ENCODE measurements at regions not wholly inside any gene's neighbourhood (a gene's known extent, or its start where the extent isn't known, plus 50 kb on each side); places are given as distances from the start of the nearest gene placed in this dataset.

DNA sequence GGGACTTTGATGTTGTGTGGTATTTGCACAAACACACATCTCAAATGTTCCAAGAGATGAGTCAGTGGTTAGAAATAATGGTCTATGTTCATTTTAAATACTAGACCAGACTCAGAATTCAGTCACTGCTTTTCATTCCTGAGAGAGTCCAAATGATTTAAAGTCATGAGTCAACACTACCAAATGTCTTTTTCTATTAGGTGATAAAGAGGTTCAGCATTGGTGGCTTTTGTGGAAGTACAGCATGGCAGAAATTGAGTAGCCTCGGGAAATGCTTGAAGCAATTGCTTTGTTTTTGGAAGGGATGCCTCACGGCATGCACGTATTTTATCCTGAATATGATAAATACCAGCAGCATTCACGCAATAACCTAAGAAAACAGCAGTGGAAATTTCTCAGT is 115.7 kb downstream of the DIO2 start:
- no peaks in the 10 kb centered on the region for H3K4me1 ChIP-seq (ENCODE audit: control insufficient read depth, extremely low read depth, insufficient read depth, low read length)
- no peak overlapping the region for H3K9ac ChIP-seq (ENCODE audit: insufficient read depth, low read length)
- no peaks in the 10 kb centered on the region for H4K20me1 ChIP-seq (ENCODE audit: control insufficient read depth, extremely low read depth, insufficient read depth, low read length)
- H3K4me3 ChIP-seq (replicated peaks in 1 of 4; ENCODE audit: control extremely low read depth in 1 of 4, insufficient read depth in 1 of 4, low read depth in 3 of 4, low read length in 4 of 4), result no peak overlapping the region
- H3K27me3 ChIP-seq (ENCODE audit: control insufficient read depth, insufficient read depth, low read length), result no peaks in the 10 kb centered on the region
- TF ChIP-seq, protein P1, sequence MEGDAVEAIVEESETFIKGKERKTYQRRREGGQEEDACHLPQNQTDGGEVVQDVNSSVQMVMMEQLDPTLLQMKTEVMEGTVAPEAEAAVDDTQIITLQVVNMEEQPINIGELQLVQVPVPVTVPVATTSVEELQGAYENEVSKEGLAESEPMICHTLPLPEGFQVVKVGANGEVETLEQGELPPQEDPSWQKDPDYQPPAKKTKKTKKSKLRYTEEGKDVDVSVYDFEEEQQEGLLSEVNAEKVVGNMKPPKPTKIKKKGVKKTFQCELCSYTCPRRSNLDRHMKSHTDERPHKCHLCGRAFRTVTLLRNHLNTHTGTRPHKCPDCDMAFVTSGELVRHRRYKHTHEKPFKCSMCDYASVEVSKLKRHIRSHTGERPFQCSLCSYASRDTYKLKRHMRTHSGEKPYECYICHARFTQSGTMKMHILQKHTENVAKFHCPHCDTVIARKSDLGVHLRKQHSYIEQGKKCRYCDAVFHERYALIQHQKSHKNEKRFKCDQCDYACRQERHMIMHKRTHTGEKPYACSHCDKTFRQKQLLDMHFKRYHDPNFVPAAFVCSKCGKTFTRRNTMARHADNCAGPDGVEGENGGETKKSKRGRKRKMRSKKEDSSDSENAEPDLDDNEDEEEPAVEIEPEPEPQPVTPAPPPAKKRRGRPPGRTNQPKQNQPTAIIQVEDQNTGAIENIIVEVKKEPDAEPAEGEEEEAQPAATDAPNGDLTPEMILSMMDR (conservative IDR thresholded peaks at IDR 0.05 in 1 of 2, IDR thresholded peaks at IDR 0.05 in 1 of 2; ENCODE audit: low read depth in 1 of 2, low read length in 2 of 2), result no peak
- no peak for TF ChIP-seq EZH2 (IDR thresholded peaks at IDR 0.05; ENCODE audit: low read length, missing control alignments)
- no peaks in the 10 kb centered on the region for H3K79me2 ChIP-seq (ENCODE audit: control insufficient read depth, insufficient read depth, low read length)
- H3K4me2 ChIP-seq (ENCODE audit: extremely low read depth, insufficient read depth, low read length), result no peak overlapping the region
- no peaks in the 10 kb centered on the region for H3K9me3 ChIP-seq (ENCODE audit: control insufficient read depth, insufficient read depth, low read depth, low read length)
- H3K36me3 ChIP-seq (ENCODE audit: control insufficient read depth, insufficient read depth, low read length), result no peaks in the 10 kb centered on the region
- DNase-seq (ENCODE audit: low read depth in 2 of 2), result peak in 1 of 2 donors; percentile 94
- no peak overlapping the region for H2AFZ ChIP-seq (ENCODE audit: low read length)
- H3K27ac ChIP-seq (ENCODE audit: insufficient read depth, low read length), result no peak overlapping the region

GRCh38 chr14:80087411-80087810 is 123.9 kb downstream of the DIO2 start:
- Histone ChIP-seq H3K36me3 (ENCODE audit: control insufficient read depth, insufficient read depth, low read length) (no peaks in the 10 kb centered on the region), H3K79me2 (ENCODE audit: control insufficient read depth, insufficient read depth, low read length) (no peaks in the 10 kb centered on the region), H2AFZ (ENCODE audit: low read length) (no peak overlapping the region), H3K27ac (ENCODE audit: insufficient read depth, low read length) (no peak overlapping the region), H4K20me1 (ENCODE audit: control insufficient read depth, extremely low read depth, insufficient read depth, low read length) (no peaks in the 10 kb centered on the region), H3K4me2 (ENCODE audit: extremely low read depth, insufficient read depth, low read length) (no peak overlapping the region), H3K9me3 (ENCODE audit: control insufficient read depth, insufficient read depth, low read depth, low read length) (no peaks in the 10 kb centered on the region), H3K4me3 (replicated peaks in 1 of 4; ENCODE audit: control extremely low read depth in 1 of 4, insufficient read depth in 1 of 4, low read depth in 3 of 4, low read length in 4 of 4) (no peak overlapping the region), H3K4me1 (ENCODE audit: control insufficient read depth, extremely low read depth, insufficient read depth, low read length) (no peaks in the 10 kb centered on the region), H3K9ac (ENCODE audit: insufficient read depth, low read length) (no peak overlapping the region), H3K27me3 (ENCODE audit: control insufficient read depth, insufficient read depth, low read length) (no peaks in the 10 kb centered on the region)
- TF ChIP-seq EZH2 (IDR thresholded peaks at IDR 0.05; ENCODE audit: low read length, missing control alignments), result no peak
- TF ChIP-seq, protein P1 (conservative IDR thresholded peaks at IDR 0.05 in 1 of 2, IDR thresholded peaks at IDR 0.05 in 1 of 2; ENCODE audit: low read depth in 1 of 2, low read length in 2 of 2), result no peak
- DNase-seq (ENCODE audit: low read depth in 2 of 2), result no peak

DNA sequence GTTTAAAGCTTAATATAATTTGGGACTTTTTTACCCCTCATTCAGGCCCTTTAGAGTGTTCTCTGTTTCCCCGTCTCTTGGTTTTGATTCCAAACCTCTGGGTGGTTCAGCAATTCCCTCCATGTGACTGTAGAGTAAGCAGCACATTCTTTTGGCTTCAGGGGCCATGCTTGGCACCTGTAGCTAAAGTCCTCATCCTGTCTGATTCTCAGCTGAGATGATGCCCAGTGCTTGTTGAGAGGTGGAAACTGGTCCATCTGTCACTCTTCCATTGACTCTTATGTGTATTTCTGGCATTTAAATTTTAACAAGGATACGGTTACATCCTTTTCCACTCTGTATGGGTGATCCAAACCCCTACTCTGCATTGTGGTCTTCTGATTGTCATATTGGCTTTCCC is 127.1 kb downstream of the DIO2 start:
- no peaks in the 10 kb centered on the region for H4K20me1 ChIP-seq (ENCODE audit: control insufficient read depth, extremely low read depth, insufficient read depth, low read length)
- no peak overlapping the region for H3K27ac ChIP-seq (ENCODE audit: insufficient read depth, low read length)
- H3K79me2 ChIP-seq (ENCODE audit: control insufficient read depth, insufficient read depth, low read length), result no peaks in the 10 kb centered on the region
- no peak overlapping the region for H3K4me3 ChIP-seq (replicated peaks in 1 of 4; ENCODE audit: control extremely low read depth in 1 of 4, insufficient read depth in 1 of 4, low read depth in 3 of 4, low read length in 4 of 4)
- no peaks in the 10 kb centered on the region for H3K9me3 ChIP-seq (ENCODE audit: control insufficient read depth, insufficient read depth, low read depth, low read length)
- H3K36me3 ChIP-seq (ENCODE audit: control insufficient read depth, insufficient read depth, low read length), result no peaks in the 10 kb centered on the region
- no peaks in the 10 kb centered on the region for H3K4me1 ChIP-seq (ENCODE audit: control insufficient read depth, extremely low read depth, insufficient read depth, low read length)
- no peak overlapping the region for H2AFZ ChIP-seq (ENCODE audit: low read length)
- TF ChIP-seq, protein P1 (conservative IDR thresholded peaks at IDR 0.05 in 1 of 2, IDR thresholded peaks at IDR 0.05 in 1 of 2; ENCODE audit: low read depth in 1 of 2, low read length in 2 of 2), result no peak
- no peak for TF ChIP-seq EZH2 (IDR thresholded peaks at IDR 0.05; ENCODE audit: low read length, missing control alignments)
- H3K9ac ChIP-seq (ENCODE audit: insufficient read depth, low read length), result no peak overlapping the region
- no peaks in the 10 kb centered on the region for H3K27me3 ChIP-seq (ENCODE audit: control insufficient read depth, insufficient read depth, low read length)
- no peak for DNase-seq (ENCODE audit: low read depth in 2 of 2)
- H3K4me2 ChIP-seq (ENCODE audit: extremely low read depth, insufficient read depth, low read length), result no peak overlapping the region

Measured in fibroblast of lung (primary cell).